GM12891 (cell line): ENCODE measurements at regions not wholly inside any gene's neighbourhood (a gene's known extent, or its start where the extent isn't known, plus 50 kb on each side); places are given as distances from the start of the nearest gene placed in this dataset.

ENCODE experiments used
- DNase-seq: peaks from one replicate; pipeline ENCODE4 v3.0.0; 2011; ENCODE audit warnings: low spot score; ENCODE audit not compliant: insufficient read length
- FAIRE-seq: peaks from 2 replicates; lab custom pipeline; 2011; peaks lifted over from hg19 to GRCh38; lab: Jason Lieb, UNC
- PAX5 ChIP-seq: IDR thresholded peaks from 2 replicates; pipeline ENCODE4 v1.6.1; 2011; ENCODE audit warnings: low read length, moderate library complexity, mild to moderate bottlenecking; ENCODE audit not compliant: insufficient read depth, severe bottlenecking
- POLR2A ChIP-seq: IDR thresholded peaks from 2 replicates; pipeline ENCODE4 v1.6.1; 2011; ENCODE audit warnings: low read depth, low read length, control low read depth
- POLR2AphosphoS5 ChIP-seq: IDR thresholded peaks from 2 replicates; pipeline ENCODE4 v1.6.1; 2011; ENCODE audit warnings: low read depth, low read length, control low read depth
- POU2F2 ChIP-seq: IDR thresholded peaks from 2 replicates; pipeline ENCODE4 v1.6.1; 2011; ENCODE audit warnings: low read depth, mild to moderate bottlenecking, control low read depth, low read length, moderate library complexity
- SPI1 ChIP-seq: IDR thresholded peaks from 2 replicates; pipeline ENCODE4 v1.6.1; 2011; ENCODE audit warnings: low read depth, low read length, control low read depth
- TAF1 ChIP-seq: IDR thresholded peaks from 2 replicates; pipeline ENCODE4 v1.6.1; 2011; ENCODE audit warnings: low read depth, low read length, control low read depth

- no peak for DNase-seq
- no peak for FAIRE-seq
- TF ChIP-seq POLR2A (no peak), POLR2AphosphoS5 (no peak), TAF1 (no peak), POU2F2 (no peak), SPI1 (no peak), PAX5 (no peak)
Measured at GRCh38 chr6:21856844-21857243, 263.3 kb downstream of the SOX4 start.

GRCh38 chr6:21858076-21858475 lies 264.5 kb downstream of the SOX4 start:
- no peak for FAIRE-seq
- no peak for TF ChIP-seq POLR2AphosphoS5
- no peak for TF ChIP-seq POLR2A
- DNase-seq = no peak

- DNase-seq (no peak), FAIRE-seq (no peak)
- TF ChIP-seq POLR2AphosphoS5 = no peak
- no peak for TF ChIP-seq POU2F2
- TF ChIP-seq TAF1 = no peak
- TF ChIP-seq POLR2A = no peak
- no peak for TF ChIP-seq SPI1
- no peak for TF ChIP-seq PAX5
Measured at GRCh38 chr6:21859193-21859735, 265.7 kb downstream of the SOX4 start.

GRCh38 chr6:21861942-21862341 lies 268.4 kb downstream of the SOX4 start:
- TF ChIP-seq PAX5 = no peak
- no peak for TF ChIP-seq POU2F2
- TF ChIP-seq POLR2AphosphoS5 = no peak
- no peak for TF ChIP-seq SPI1
- no peak for TF ChIP-seq POLR2A
- no peak for TF ChIP-seq TAF1
- FAIRE-seq = no peak
- DNase-seq = no peak

- DNase-seq (no peak), FAIRE-seq (no peak)
- TF ChIP-seq POU2F2 (no peak), TAF1 (no peak), PAX5 (no peak), POLR2AphosphoS5 (no peak), POLR2A (no peak), SPI1 (no peak)
Measured at GRCh38 chr6:21864206-21864605, 270.7 kb downstream of the SOX4 start.

GRCh38 chr6:21868226-21868625 lies 274.7 kb downstream of the SOX4 start:
- no peak for TF ChIP-seq POLR2A
- no peak for TF ChIP-seq POLR2AphosphoS5
- no peak for TF ChIP-seq TAF1
- no peak for TF ChIP-seq POU2F2
- TF ChIP-seq PAX5 = no peak
- TF ChIP-seq SPI1 = no peak
- no peak for FAIRE-seq
- DNase-seq = no peak

GRCh38 chr6:21869085-21869771 lies 275.7 kb downstream of the SOX4 start:
- no peak for TF ChIP-seq POLR2A
- TF ChIP-seq TAF1 = no peak
- TF ChIP-seq POU2F2 = no peak
- TF ChIP-seq SPI1 = no peak
- no peak for TF ChIP-seq PAX5
- no peak for TF ChIP-seq POLR2AphosphoS5
- FAIRE-seq (no peak), DNase-seq (no peak)

GRCh38 chr6:21870076-21870730 lies 276.7 kb downstream of the SOX4 start:
- FAIRE-seq (no peak), DNase-seq (no peak)
- no peak for TF ChIP-seq POLR2AphosphoS5
- no peak for TF ChIP-seq TAF1
- TF ChIP-seq POLR2A = no peak
- no peak for TF ChIP-seq POU2F2
- TF ChIP-seq PAX5 = no peak
- TF ChIP-seq SPI1 = no peak

GRCh38 chr6:21871831-21872230 lies 278.3 kb downstream of the SOX4 start:
- TF ChIP-seq POLR2A = no peak
- TF ChIP-seq POU2F2 = no peak
- TF ChIP-seq SPI1 = no peak
- TF ChIP-seq POLR2AphosphoS5 = no peak
- no peak for TF ChIP-seq PAX5
- TF ChIP-seq TAF1 = no peak
- no peak for DNase-seq
- FAIRE-seq = no peak

GRCh38 chr6:21872749-21873148 lies 279.2 kb downstream of the SOX4 start:
- no peak for FAIRE-seq
- DNase-seq = no peak
- TF ChIP-seq POU2F2 (no peak), SPI1 (no peak), POLR2A (no peak), PAX5 (no peak), TAF1 (no peak), POLR2AphosphoS5 (no peak)
